Body of pancreas (tissue), 4 donors: ENCODE measurements at regions not wholly inside any gene's neighbourhood (a gene's known extent, or its start where the extent isn't known, plus 50 kb on each side); places are given as distances from the start of the nearest gene placed in this dataset.

Experiments used
- CTCF ChIP-seq, 7 experiments: fragments of 450-650 bp in 4 of 7; fragments of 200-600 bp in 3 of 7; sonication (generic) in 3 of 7; IDR thresholded peaks; one replicate each; pipeline ENCODE4 v1.5.1; 2016 to 2019; ENCODE audit warnings: antibody characterized with exemption in 7 of 7
- POLR2A ChIP-seq, 3 donors: fragments of 450-650 bp; IDR thresholded peaks; one replicate each; pipeline ENCODE4 v1.6.1; 2016; ENCODE audit warnings: antibody characterized with exemption in 3 of 3, mild to moderate bottlenecking in 2 of 3

DNA sequence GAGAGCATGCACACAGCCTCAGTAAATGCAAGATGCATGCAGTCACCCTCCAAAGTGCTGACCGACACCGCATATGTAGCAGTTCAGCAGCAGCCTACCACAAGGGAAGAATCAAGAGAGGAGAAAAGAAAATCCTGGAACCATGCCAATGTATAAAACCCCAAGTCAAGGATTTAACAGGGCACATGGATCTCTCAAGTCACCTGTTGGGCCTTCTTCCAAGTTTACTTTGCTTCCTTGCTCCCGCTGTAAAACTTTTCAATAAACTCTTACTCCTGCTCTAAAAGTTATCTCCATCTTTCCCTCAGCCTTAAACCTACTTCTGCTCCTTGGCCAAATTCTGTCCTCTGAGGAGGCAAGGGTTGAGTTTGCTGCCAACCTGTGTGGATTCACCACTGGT, 147.8 kb upstream of the MAP2 start:
- TF ChIP-seq POLR2A (IDR thresholded peaks at IDR 0.05) (no peak), CTCF (IDR thresholded peaks at IDR 0.05) (no peak)
